HG03135 (cell line): ENCODE measurements at regions not wholly inside any gene's neighbourhood (a gene's known extent, or its start where the extent isn't known, plus 50 kb on each side); places are given as distances from the start of the nearest gene placed in this dataset.

Experiments
- ATAC-seq: cut with Tn5 transposase; IDR thresholded peaks from one replicate; pipeline ENCODE4 v1.9.1; 2021; ENCODE audit warnings: mild to moderate bottlenecking, moderate library complexity; ENCODE audit not compliant: unreplicated experiment

DNA sequence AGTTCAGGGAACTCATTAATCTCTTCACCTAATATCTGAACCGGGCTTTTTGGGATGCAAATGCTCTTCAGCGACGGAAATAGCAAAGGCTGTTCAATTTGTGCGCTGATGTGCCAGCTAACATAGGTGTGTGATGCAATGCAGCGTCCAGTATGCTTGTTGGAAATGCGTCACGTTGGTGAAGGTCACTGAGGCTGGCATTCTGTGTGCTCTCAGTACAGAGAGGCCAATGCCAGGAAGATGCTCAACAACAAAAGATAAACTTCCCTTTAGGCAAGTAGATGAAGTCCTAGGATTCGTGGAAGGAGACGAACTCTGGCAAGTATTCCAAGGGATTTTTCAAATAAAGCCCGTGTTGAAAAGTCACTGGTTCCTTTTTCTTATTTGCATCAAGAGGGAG is 649.5 kb upstream of the MKI67 start:
- ATAC-seq = no peak

- ATAC-seq = no peak
Measured at GRCh38 chr10:128776673-128777252, 650.5 kb upstream of the MKI67 start.

DNA sequence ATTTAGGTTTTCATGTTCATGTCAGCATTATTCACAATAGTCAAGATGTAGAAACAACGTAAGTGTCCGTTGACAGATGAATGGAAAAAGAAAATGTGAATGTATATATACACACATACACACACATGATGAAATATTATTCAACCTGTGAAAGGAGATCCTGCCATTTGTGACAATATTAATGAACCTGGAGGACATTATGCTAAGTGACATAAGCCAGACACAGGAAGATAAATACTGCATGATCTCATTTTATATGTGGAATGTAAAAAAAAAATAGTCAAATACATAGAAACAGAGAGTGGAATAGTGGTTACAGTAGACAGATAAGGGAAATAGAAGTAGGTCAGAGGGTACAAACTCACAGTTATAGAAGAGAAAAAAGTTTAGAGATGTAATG is 651.1 kb upstream of the MKI67 start:
- no peak for ATAC-seq

DNA sequence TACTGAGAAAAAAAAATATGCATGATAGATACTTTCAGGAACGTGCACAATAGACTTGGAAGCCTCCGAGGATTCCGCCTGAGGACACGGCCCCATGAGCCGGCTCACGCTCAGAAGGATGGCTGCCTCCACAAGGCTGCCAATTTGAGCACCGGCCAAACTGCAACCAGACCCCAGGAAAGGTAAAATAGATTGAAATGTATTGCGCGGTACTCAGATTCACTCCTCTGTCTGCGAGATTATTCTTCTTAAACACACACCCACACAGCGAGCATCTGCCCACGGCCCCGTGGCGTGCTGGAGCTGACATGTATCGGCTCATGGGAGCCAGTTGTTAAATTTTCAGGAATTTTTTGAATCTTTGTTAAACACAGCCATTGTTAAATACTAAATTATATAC is 653.2 kb upstream of the MKI67 start:
- no peak for ATAC-seq

- ATAC-seq = no peak
Measured at GRCh38 chr10:128780156-128780761, 654.0 kb upstream of the MKI67 start.

DNA sequence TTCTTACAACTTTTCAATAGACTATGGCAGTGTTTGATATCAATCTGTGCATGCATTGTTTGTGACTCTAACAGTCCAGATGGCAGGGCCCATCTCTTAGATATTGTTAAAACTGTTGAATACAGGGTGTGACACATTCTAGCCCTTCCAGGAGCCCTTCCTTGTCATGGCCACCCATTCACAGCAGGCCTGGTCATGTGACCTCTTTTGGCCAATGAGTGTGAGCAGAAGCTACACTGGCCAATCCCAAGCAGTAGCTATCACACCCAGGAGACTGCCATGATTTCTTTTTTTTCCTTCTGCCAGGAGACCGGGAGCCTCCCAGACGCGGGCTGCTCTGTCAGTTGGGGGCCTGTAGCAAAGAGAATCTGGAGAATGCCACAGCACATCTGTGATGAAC is 655.4 kb upstream of the MKI67 start:
- ATAC-seq = no peak

GRCh38 chr10:128784444-128784843 is 658.2 kb upstream of the MKI67 start:
- no peak for ATAC-seq

GRCh38 chr10:128792426-128793140 is 666.4 kb upstream of the MKI67 start:
- ATAC-seq = no peak

- ATAC-seq = no peak
Measured at GRCh38 chr10:128793726-128794655, 667.8 kb upstream of the MKI67 start.

DNA sequence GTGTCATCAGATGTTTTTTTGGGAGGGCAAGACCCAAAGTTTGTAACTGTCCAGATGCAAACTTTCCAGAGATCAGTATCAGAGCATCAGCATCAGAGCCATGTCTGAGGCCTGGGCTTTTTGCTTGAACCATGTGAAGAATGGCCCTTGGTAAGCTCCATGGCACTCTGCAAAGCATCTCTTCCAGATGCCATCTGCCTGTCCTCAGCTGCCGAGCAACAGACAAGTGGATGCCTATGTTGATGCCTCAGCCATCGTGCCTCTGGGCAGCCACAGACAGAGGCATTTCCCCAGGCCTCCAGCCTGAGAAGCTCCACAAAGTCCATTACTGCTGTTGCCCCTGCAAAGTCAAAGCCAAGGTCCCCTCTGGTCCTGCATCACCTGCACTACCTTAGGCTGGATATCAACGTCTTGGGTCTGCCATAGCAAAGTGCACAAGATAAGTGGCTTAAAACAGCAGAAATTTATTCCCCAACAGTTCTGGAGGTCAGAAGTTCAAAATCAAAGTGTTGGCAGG is 670.2 kb upstream of the MKI67 start:
- no peak for ATAC-seq

- ATAC-seq = no peak
Measured at GRCh38 chr10:128802062-128802461, 665.0 kb upstream of the MGMT start.

GRCh38 chr10:128803790-128804189 is 663.3 kb upstream of the MGMT start:
- ATAC-seq = no peak

DNA sequence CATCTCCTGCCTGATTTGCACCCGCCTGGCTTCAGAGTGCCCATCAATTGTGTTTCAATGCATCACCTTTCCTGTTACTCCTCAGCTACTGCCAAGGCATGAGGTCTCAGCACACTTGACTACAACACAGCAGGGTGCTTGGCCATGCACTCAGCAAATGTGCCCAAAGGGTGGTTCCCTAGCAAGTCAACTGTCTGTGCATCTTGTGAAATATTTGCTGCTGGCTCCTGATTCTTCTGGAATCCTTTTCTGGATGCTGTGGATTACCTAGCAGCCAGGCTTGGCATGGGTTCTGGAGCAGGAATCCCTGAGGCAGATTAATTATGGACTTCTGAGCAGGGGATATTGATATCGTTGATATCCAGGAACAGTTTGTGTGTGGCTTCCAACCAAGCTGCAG is 662.6 kb upstream of the MGMT start:
- no peak for ATAC-seq

DNA sequence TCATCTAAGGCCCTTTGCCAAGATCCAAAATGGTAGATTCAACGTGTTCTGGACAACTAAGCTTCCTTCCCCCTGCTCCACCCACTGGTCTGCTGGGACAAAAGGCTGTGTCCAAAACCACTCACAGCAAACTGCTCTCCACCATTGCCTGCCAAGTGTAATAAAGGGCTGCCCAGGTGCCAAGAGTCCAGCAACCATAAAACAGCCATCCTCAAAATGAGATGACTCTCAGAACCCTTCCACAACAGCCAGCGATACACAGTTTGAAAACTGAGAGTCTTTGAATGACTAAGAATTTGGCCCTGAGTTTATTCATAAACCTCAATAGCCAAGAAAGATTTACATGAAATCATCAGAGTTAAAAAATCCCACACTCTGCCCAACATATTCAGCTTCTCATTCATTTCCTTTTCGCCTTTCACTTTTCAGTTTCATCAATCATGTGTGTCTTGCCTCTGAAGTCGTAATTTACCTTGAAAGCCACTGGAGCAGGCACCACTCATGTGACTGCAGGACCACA is 658.1 kb upstream of the MGMT start:
- ATAC-seq = no peak

GRCh38 chr10:128811511-128811910 is 655.5 kb upstream of the MGMT start:
- no peak for ATAC-seq

- ATAC-seq = no peak
Measured at GRCh38 chr10:128812000-128812399, 655.0 kb upstream of the MGMT start.

DNA sequence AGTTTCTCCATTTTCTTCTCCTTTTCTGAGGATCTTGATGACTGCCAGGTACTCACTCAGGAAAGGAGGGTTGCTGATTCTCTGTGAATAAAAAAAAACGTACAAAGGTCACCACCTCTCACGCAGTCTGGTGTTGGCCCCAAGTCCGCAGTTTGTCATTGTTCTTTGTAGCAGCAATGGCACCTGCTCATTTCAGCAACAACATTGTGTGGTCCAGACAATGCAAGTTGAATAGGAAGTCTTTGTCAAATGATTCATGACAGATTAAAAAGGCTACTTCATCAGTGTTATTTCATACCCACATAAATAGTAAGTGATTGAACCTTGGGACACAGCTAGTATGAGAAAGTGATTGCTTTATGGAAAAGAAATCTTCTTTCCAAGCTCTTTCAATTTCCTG is 653.5 kb upstream of the MGMT start:
- no peak for ATAC-seq

DNA sequence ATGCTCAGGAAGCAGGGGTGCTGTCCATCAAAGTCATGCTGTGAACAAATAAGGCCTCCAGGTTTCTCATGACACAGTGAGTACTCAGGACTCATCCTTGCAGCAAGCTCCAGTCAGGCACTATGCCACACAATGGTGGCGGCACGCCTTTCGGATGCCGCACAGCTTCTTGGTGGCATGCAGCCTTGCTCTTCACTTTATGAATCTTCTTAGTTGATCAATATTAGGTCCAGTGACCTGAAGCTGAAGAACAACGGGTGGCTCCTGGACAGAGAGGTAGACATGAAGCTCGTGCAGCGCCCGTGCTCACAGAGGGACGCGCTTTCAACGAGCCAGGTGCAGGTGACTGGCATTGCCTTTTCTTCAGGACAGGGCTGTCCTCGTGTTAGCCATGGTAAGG is 653.0 kb upstream of the MGMT start:
- no peak for ATAC-seq

GRCh38 chr10:128814782-128815181 is 652.3 kb upstream of the MGMT start:
- no peak for ATAC-seq

DNA sequence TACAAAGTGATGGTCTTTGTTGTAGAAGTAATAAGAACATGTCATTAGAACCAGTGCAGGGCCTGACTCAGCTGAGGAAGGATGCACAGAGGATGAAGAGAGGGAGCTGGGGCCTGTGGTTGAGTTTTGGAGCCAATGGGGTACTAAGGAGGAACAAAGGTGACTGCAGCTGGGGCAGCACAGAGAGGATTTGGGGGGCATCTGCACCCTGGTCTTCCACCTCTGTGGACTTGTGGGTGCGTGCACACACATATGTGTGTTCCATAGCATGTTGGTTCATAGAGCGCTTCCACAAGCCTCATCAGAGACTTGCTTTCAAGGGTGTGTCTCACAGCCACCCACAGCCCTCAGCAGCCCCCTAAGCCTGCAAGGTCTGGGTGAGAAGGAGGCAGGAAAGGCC is 650.3 kb upstream of the MGMT start:
- ATAC-seq = no peak

GRCh38 chr10:128817636-128818035 is 649.4 kb upstream of the MGMT start:
- ATAC-seq = no peak
